AG09319 (cell line): ENCODE measurements at regions not wholly inside any gene's neighbourhood (a gene's known extent, or its start where the extent isn't known, plus 50 kb on each side); places are given as distances from the start of the nearest gene placed in this dataset.

Source experiments
- DNase-seq: peaks from one replicate; pipeline ENCODE4 v3.0.0-alpha.2; 2010; ENCODE audit warnings: low read depth; ENCODE audit errors: extremely low read depth
- TF ChIP-seq, protein P1 (sequence below): IDR thresholded peaks from 2 replicates; pipeline ENCODE4 v1.5.1; 2011; ENCODE audit warnings: low read depth, mild to moderate bottlenecking, inconsistent platforms, low read length, moderate library complexity

DNA sequence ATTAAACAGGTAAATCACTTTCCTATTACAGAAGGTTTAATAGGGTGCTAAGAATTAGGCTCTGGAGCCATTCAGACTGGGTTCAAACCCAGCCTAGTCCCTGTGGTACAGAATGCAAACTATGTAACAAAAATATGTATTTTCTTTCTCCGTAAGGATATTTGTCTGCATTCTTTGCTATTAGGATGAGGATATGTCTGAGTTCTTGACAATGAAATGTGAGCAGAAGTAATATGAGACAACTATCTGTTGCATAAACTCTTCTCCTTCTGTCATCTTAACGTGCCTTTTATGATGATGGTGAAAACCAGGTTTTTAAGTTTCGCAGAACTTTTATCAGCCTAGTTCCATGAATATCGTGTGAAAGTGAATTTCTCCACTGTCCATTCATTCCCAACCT is 1129.1 kb upstream of the ZEB2 start:
- DNase-seq, result no peak
- TF ChIP-seq, protein P1, sequence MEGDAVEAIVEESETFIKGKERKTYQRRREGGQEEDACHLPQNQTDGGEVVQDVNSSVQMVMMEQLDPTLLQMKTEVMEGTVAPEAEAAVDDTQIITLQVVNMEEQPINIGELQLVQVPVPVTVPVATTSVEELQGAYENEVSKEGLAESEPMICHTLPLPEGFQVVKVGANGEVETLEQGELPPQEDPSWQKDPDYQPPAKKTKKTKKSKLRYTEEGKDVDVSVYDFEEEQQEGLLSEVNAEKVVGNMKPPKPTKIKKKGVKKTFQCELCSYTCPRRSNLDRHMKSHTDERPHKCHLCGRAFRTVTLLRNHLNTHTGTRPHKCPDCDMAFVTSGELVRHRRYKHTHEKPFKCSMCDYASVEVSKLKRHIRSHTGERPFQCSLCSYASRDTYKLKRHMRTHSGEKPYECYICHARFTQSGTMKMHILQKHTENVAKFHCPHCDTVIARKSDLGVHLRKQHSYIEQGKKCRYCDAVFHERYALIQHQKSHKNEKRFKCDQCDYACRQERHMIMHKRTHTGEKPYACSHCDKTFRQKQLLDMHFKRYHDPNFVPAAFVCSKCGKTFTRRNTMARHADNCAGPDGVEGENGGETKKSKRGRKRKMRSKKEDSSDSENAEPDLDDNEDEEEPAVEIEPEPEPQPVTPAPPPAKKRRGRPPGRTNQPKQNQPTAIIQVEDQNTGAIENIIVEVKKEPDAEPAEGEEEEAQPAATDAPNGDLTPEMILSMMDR, result no peak

DNA sequence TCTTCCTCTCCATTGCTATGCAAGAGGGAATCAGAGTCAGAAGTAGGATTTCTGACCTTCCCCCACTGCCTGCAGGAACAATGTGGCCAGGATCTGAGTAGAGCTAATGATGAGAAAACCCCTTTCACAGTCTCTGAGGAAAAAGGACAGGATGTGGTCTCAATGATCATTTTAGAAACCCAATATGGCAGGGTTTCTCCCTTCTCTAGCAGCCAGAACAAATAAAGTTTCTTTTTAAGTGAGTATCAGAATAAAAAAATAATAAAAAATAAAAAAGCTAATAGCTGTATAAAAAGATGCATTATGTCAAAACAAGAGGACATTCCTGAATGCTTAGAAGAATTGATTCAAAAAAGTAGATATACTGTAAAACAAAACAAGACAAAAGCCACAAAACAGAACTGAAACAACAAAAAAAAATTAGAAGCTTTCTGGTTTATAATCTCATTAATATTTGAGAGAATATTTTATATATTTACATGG is 1124.9 kb upstream of the ZEB2 start:
- TF ChIP-seq, protein P1, result no peak
- DNase-seq, result no peak

DNA sequence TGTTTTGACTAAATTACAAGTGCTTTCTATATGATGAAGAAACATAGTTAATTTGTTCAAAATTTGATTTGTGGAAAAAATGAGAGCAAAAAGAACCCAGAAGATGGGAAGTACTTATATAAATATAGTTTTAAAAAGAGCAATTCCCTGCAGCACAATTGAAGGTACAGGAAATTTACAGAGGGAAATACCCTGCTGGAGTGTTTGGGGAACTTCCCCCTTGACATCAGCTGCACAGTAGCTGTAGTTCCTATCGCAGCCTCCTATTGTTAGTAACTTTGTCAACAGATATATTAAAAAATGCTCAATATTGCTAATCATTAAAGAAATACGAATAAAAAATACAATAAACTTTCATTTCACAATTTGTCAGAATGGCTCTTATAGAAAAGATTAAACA is 1118.8 kb upstream of the ZEB2 start:
- no peak for DNase-seq
- TF ChIP-seq, protein P1, result no peak

DNA sequence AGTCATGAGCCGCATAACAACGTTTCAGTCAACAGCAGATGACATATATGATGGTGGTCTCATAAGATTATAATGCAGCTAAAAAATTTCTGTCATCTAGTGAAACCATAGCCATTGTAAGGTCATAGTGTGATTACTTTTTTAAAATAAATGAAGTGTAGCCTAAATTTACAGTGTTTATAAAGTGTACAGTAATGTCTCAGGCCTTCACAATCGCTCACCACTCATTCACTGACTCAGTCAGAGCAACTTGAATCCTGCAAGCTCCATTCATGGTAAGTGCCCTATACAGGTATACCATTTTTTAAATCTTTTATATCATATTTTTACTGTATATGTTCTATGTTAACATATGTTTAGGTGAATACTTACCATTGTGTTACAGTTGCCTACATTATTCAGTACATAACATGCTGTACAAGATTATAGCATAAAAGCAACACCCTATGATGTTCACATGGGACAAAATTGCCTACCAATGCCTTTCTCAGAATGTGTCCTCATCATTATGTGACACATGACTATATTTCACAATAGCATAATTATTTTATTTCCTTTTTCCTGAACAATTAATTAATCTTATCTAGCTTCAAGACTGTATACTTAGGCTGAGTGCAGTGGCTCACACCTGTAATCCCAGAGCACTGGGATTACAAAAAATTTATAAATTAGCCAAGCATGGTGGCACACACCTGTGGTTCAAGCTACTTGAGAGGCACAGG is 1115.9 kb upstream of the ZEB2 start:
- DNase-seq, result no peak
- TF ChIP-seq, protein P1, result no peak

DNA sequence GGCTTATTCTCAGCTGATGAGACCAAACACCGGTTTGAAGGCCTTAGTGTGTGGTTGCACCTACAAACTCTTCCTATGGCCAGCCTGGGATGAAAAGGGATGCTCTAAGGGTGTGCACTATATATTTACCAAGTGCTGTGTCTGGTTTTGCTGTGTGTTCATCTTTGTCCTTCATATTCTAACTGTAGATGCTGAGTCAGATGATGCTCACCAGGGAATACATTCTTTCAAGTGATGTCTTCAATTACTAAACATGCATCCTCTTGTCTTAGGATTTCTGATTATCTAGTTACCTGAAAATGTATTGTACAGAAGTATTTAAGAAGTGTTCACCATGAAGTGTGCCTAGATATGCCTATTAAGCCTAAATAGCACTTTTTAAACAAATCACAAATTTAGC is 1111.6 kb upstream of the ZEB2 start:
- TF ChIP-seq, protein P1, result no peak
- DNase-seq, result no peak

DNA sequence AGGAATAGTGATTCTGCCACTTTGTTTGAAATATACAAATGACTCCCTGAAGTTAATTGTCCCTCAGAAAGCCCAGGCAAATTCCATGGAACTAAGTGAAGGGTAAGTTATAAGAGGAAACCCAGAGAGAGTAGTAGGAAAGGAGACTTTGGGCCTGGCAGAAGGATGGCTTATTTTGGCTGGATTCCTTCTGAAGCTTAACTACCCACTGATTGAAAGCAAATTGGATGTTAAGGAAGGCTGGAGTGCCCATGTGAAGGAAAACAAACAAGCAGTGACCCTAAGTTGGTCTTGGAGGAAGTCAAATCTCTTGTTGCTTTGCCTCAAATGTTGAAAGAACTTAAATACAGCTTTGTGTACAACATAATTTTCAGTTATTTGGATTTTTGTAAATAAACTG is 1106.4 kb upstream of the ZEB2 start:
- TF ChIP-seq, protein P1, result no peak
- no peak for DNase-seq

DNA sequence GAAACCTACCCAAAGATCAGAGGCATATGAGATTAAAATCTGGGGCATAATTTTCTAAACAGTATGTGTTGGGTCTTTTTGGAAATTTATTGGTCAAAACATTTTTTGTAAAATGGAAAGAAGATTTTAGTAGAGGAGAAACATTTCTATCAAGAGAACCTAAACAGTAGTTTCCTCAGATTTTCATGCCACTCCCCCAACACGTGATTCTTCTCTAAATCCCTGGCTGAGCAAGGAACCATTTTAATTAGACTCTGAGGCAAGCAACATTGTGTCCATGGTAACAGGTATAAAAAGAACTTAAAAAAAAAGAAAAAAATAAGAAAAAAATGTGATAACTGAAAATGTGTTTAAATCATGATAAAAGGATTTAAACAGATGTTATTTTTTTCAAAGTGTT is 1105.2 kb upstream of the ZEB2 start:
- no peak for DNase-seq

More for the DNA sequence above, 1105.2 kb upstream of the ZEB2 start:
- TF ChIP-seq, protein P1, result no peak
